ENCODE measurements at regions not wholly inside any gene's neighbourhood (a gene's known extent, or its start where the extent isn't known, plus 50 kb on each side); places are given as distances from the start of the nearest gene placed in this dataset.
"Not testable (repeated sequence)": the region's sequence is repeated elsewhere in the genome, so short reads cannot be mapped to it uniquely, and the experiment has no call there.

- Histone ChIP-seq H3K9ac (ENCODE audit: low read length) (no peak overlapping the region), H3K23ac (ENCODE audit: low read length) (no peak overlapping the region), H3K4ac (ENCODE audit: low read depth, low read length) (no peak overlapping the region), H4K5ac (ENCODE audit: low read length) (no peak overlapping the region), H3K27ac (ENCODE audit: low read depth, low read length) (no peak overlapping the region), H3K79me1 (ENCODE audit: low read length) (no peaks in the 10 kb centered on the region), H3K27me3 (ENCODE audit: insufficient read depth, low read length, poor library complexity) (no peaks in the 10 kb centered on the region), H3K4me2 (ENCODE audit: low read length) (no peak overlapping the region), H2AK5ac (ENCODE audit: low read length) (no peak overlapping the region), H3K56ac (ENCODE audit: low read length) (no peak overlapping the region), H2BK15ac (replicated peaks; ENCODE audit: low read depth) (no peak overlapping the region), H3K79me2 (ENCODE audit: control insufficient read depth, insufficient read depth, low read length) (no peaks in the 10 kb centered on the region), H3K18ac (ENCODE audit: low read length) (no peak overlapping the region), H3K4me1 (ENCODE audit: control insufficient read depth, low read depth, low read length) (no peaks in the 10 kb centered on the region), H3K4me3 (ENCODE audit: low read length) (no peak overlapping the region), H2BK120ac (ENCODE audit: low read depth, low read length) (no peak overlapping the region), H3K36me3 (ENCODE audit: control insufficient read depth, insufficient read depth, low read length) (no peaks in the 10 kb centered on the region), H4K8ac (ENCODE audit: low read depth, low read length) (no peak overlapping the region), H2BK5ac (ENCODE audit: low read length) (no peak overlapping the region)
- WGBS (ENCODE audit: extremely low coverage, insufficient coverage, low lambda C conversion rate), result no CpG with 5 or more reads among the region's 5 CpGs
- DNase-seq, result no peak
Measured at GRCh38 chr3:87691109-87691508, 367.7 kb downstream of the CGGBP1 start.

GRCh38 chr3:87678984-87679660 is 379.7 kb downstream of the CGGBP1 start:
- not testable (repeated sequence) for H2BK15ac ChIP-seq (replicated peaks; ENCODE audit: low read depth); H3K79me2 ChIP-seq (ENCODE audit: control insufficient read depth, insufficient read depth, low read length); H2AK5ac ChIP-seq (ENCODE audit: low read length); H2BK120ac ChIP-seq (ENCODE audit: low read depth, low read length); H3K79me1 ChIP-seq (ENCODE audit: low read length); H3K4ac ChIP-seq (ENCODE audit: low read depth, low read length); H3K27ac ChIP-seq (ENCODE audit: low read depth, low read length); H3K27me3 ChIP-seq (ENCODE audit: insufficient read depth, low read length, poor library complexity); H4K8ac ChIP-seq (ENCODE audit: low read depth, low read length); H3K9ac ChIP-seq (ENCODE audit: low read length); H3K56ac ChIP-seq (ENCODE audit: low read length); H3K36me3 ChIP-seq (ENCODE audit: control insufficient read depth, insufficient read depth, low read length); H3K18ac ChIP-seq (ENCODE audit: low read length); H3K23ac ChIP-seq (ENCODE audit: low read length); H3K4me3 ChIP-seq (ENCODE audit: low read length); H3K4me2 ChIP-seq (ENCODE audit: low read length); H3K4me1 ChIP-seq (ENCODE audit: control insufficient read depth, low read depth, low read length); DNase-seq; H4K5ac ChIP-seq (ENCODE audit: low read length); H2BK5ac ChIP-seq (ENCODE audit: low read length)
- WGBS (ENCODE audit: extremely low coverage, insufficient coverage, low lambda C conversion rate), result no CpG with 5 or more reads among the region's 27 CpGs

- Histone ChIP-seq H2BK120ac (ENCODE audit: low read depth, low read length) (no peak overlapping the region), H3K18ac (ENCODE audit: low read length) (no peak overlapping the region), H3K56ac (ENCODE audit: low read length) (no peak overlapping the region), H3K4me1 (ENCODE audit: control insufficient read depth, low read depth, low read length) (no peaks in the 10 kb centered on the region), H3K4ac (ENCODE audit: low read depth, low read length) (no peak overlapping the region), H2BK15ac (replicated peaks; ENCODE audit: low read depth) (no peak overlapping the region), H3K9ac (ENCODE audit: low read length) (no peak overlapping the region), H2BK5ac (ENCODE audit: low read length) (no peak overlapping the region), H3K27me3 (ENCODE audit: insufficient read depth, low read length, poor library complexity) (no peaks in the 10 kb centered on the region), H4K8ac (ENCODE audit: low read depth, low read length) (no peak overlapping the region), H3K23ac (ENCODE audit: low read length) (no peak overlapping the region), H3K4me2 (ENCODE audit: low read length) (no peak overlapping the region), H3K36me3 (ENCODE audit: control insufficient read depth, insufficient read depth, low read length) (no peaks in the 10 kb centered on the region), H4K5ac (ENCODE audit: low read length) (no peak overlapping the region), H2AK5ac (ENCODE audit: low read length) (no peak overlapping the region), H3K4me3 (ENCODE audit: low read length) (no peak overlapping the region), H3K79me2 (ENCODE audit: control insufficient read depth, insufficient read depth, low read length) (no peaks in the 10 kb centered on the region), H3K27ac (ENCODE audit: low read depth, low read length) (no peak overlapping the region), H3K79me1 (ENCODE audit: low read length) (no peaks in the 10 kb centered on the region)
- no CpG with 5 or more reads among the region's 9 CpGs for WGBS (ENCODE audit: extremely low coverage, insufficient coverage, low lambda C conversion rate)
- DNase-seq, result no peak
Measured at GRCh38 chr3:87674397-87675161, 384.2 kb downstream of the CGGBP1 start.

- Histone ChIP-seq H3K23ac (ENCODE audit: low read length) (no peak overlapping the region), H3K79me2 (ENCODE audit: control insufficient read depth, insufficient read depth, low read length) (no peaks in the 10 kb centered on the region), H3K27me3 (ENCODE audit: insufficient read depth, low read length, poor library complexity) (no peaks in the 10 kb centered on the region), H3K4me3 (ENCODE audit: low read length) (no peak overlapping the region), H3K4me2 (ENCODE audit: low read length) (no peak overlapping the region), H3K4me1 (ENCODE audit: control insufficient read depth, low read depth, low read length) (no peaks in the 10 kb centered on the region), H2BK15ac (replicated peaks; ENCODE audit: low read depth) (no peak overlapping the region), H2BK120ac (ENCODE audit: low read depth, low read length) (no peak overlapping the region), H3K27ac (ENCODE audit: low read depth, low read length) (no peak overlapping the region), H3K56ac (ENCODE audit: low read length) (no peak overlapping the region), H3K9ac (ENCODE audit: low read length) (no peak overlapping the region), H3K36me3 (ENCODE audit: control insufficient read depth, insufficient read depth, low read length) (no peaks in the 10 kb centered on the region), H4K8ac (ENCODE audit: low read depth, low read length) (no peak overlapping the region), H2AK5ac (ENCODE audit: low read length) (no peak overlapping the region), H3K18ac (ENCODE audit: low read length) (no peak overlapping the region), H4K5ac (ENCODE audit: low read length) (no peak overlapping the region), H3K4ac (ENCODE audit: low read depth, low read length) (no peak overlapping the region), H3K79me1 (ENCODE audit: low read length) (no peaks in the 10 kb centered on the region), H2BK5ac (ENCODE audit: low read length) (no peak overlapping the region)
- no CpG with 5 or more reads among the region's 4 CpGs for WGBS (ENCODE audit: extremely low coverage, insufficient coverage, low lambda C conversion rate)
- no peak for DNase-seq
Measured at GRCh38 chr3:87673132-87673531, 385.7 kb downstream of the CGGBP1 start.

- H2BK15ac ChIP-seq (replicated peaks; ENCODE audit: low read depth), result no peak overlapping the region
- no peak overlapping the region for H4K5ac ChIP-seq (ENCODE audit: low read length)
- no peak for DNase-seq
- no peak overlapping the region for H3K56ac ChIP-seq (ENCODE audit: low read length)
- H3K27ac ChIP-seq (ENCODE audit: low read depth, low read length), result no peak overlapping the region
- no peak overlapping the region for H3K4ac ChIP-seq (ENCODE audit: low read depth, low read length)
- H3K36me3 ChIP-seq (ENCODE audit: control insufficient read depth, insufficient read depth, low read length), result no peaks in the 10 kb centered on the region
- H3K18ac ChIP-seq (ENCODE audit: low read length), result no peak overlapping the region
- no peak overlapping the region for H3K4me2 ChIP-seq (ENCODE audit: low read length)
- no peaks in the 10 kb centered on the region for H3K79me2 ChIP-seq (ENCODE audit: control insufficient read depth, insufficient read depth, low read length)
- WGBS (ENCODE audit: extremely low coverage, insufficient coverage, low lambda C conversion rate), result no CpG with 5 or more reads among the region's 2 CpGs
- no peak overlapping the region for H3K9ac ChIP-seq (ENCODE audit: low read length)
- H2BK5ac ChIP-seq (ENCODE audit: low read length), result no peak overlapping the region
- no peak overlapping the region for H3K23ac ChIP-seq (ENCODE audit: low read length)
- H3K27me3 ChIP-seq (ENCODE audit: insufficient read depth, low read length, poor library complexity), result no peaks in the 10 kb centered on the region
- no peak overlapping the region for H4K8ac ChIP-seq (ENCODE audit: low read depth, low read length)
- no peaks in the 10 kb centered on the region for H3K4me1 ChIP-seq (ENCODE audit: control insufficient read depth, low read depth, low read length)
- H2AK5ac ChIP-seq (ENCODE audit: low read length), result no peak overlapping the region
- H2BK120ac ChIP-seq (ENCODE audit: low read depth, low read length), result no peak overlapping the region
- no peak overlapping the region for H3K4me3 ChIP-seq (ENCODE audit: low read length)
- no peaks in the 10 kb centered on the region for H3K79me1 ChIP-seq (ENCODE audit: low read length)
Measured at GRCh38 chr3:87654184-87654583, 377.8 kb upstream of the POU1F1 start.
